ENCODE measurements at regions not wholly inside any gene's neighbourhood (a gene's known extent, or its start where the extent isn't known, plus 50 kb on each side); places are given as distances from the start of the nearest gene placed in this dataset.

- Histone ChIP-seq H3K36me3 (no peaks in the 10 kb centered on the region), H3K4me1 (replicated peaks) (no peaks in the 10 kb centered on the region), H3K4me3 (no peak overlapping the region), H3K27ac (no peak overlapping the region), H3K9me3 (no peaks in the 10 kb centered on the region), H3K27me3 (replicated peaks; ENCODE audit: insufficient read depth) (no peaks in the 10 kb centered on the region)
- intact Hi-C loops (cut with DNase I): no loop called here
- no peak for DNase-seq (ENCODE audit: low spot score)
- TF ChIP-seq POLR2A (IDR thresholded peaks at IDR 0.05): no peak
- TF ChIP-seq POLR2AphosphoS5 (IDR thresholded peaks at IDR 0.05): no peak
- TF ChIP-seq CTCF (IDR thresholded peaks at IDR 0.05): no peak
These were observed 271.0 kb downstream of the EDEM1 start for GRCh38 chr3:5458526-5458925.

DNA sequence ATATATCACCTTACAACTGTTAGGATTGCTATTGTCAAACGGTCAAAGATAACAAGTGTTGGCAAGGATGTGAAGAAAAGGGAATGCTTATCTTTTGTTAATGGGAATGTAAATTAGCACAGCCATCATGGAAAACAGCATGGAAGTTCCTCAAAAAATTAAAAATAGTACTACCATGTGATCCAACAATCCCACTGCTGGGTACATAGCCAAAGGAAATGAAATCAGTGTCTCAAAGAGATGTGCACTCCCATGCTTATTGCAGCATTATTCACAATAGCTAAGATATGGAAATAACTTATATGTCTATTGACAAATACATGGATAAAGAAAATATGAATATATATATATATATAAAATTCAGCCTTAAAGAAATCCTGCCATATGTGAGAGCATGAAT is 274.6 kb downstream of the EDEM1 start:
- Histone ChIP-seq H3K27ac (no peak overlapping the region), H3K36me3 (no peaks in the 10 kb centered on the region), H3K27me3 (replicated peaks; ENCODE audit: insufficient read depth) (no peaks in the 10 kb centered on the region), H3K9me3 (no peaks in the 10 kb centered on the region), H3K4me1 (replicated peaks) (no peaks in the 10 kb centered on the region), H3K4me3 (no peak overlapping the region)
- 26% methylated on average over 1 of the region's 1 CpG for WGBS
- no peak for TF ChIP-seq CTCF (IDR thresholded peaks at IDR 0.05)
- TF ChIP-seq POLR2A (IDR thresholded peaks at IDR 0.05): no peak
- TF ChIP-seq POLR2AphosphoS5 (IDR thresholded peaks at IDR 0.05): no peak
- intact Hi-C loops (cut with DNase I): no loop called here
- no peak for DNase-seq (ENCODE audit: low spot score)

- intact Hi-C loops (cut with DNase I): no loop called here
- Histone ChIP-seq H3K27me3 (replicated peaks; ENCODE audit: insufficient read depth) (no peaks in the 10 kb centered on the region), H3K9me3 (no peaks in the 10 kb centered on the region), H3K4me3 (no peak overlapping the region), H3K4me1 (replicated peaks) (no peaks in the 10 kb centered on the region), H3K27ac (no peak overlapping the region), H3K36me3 (no peaks in the 10 kb centered on the region)
- no peak for TF ChIP-seq POLR2AphosphoS5 (IDR thresholded peaks at IDR 0.05)
- TF ChIP-seq POLR2A (IDR thresholded peaks at IDR 0.05): no peak
- TF ChIP-seq CTCF (IDR thresholded peaks at IDR 0.05): no peak
- no peak for DNase-seq (ENCODE audit: low spot score)
- 23% methylated on average over 3 of the region's 3 CpGs for WGBS
These were observed 276.5 kb downstream of the EDEM1 start for GRCh38 chr3:5463991-5464390.

- TF ChIP-seq CTCF (IDR thresholded peaks at IDR 0.05): no peak
- TF ChIP-seq POLR2AphosphoS5 (IDR thresholded peaks at IDR 0.05): no peak
- TF ChIP-seq POLR2A (IDR thresholded peaks at IDR 0.05): no peak
- Histone ChIP-seq H3K4me3 (no peak overlapping the region), H3K27me3 (replicated peaks; ENCODE audit: insufficient read depth) (no peaks in the 10 kb centered on the region), H3K27ac (no peak overlapping the region), H3K9me3 (no peaks in the 10 kb centered on the region), H3K36me3 (no peaks in the 10 kb centered on the region), H3K4me1 (replicated peaks) (no peaks in the 10 kb centered on the region)
- DNase-seq (ENCODE audit: low spot score): no peak
- intact Hi-C loops (cut with DNase I): no loop called here
- 76% methylated on average over 4 of the region's 4 CpGs for WGBS
These were observed 277.1 kb downstream of the EDEM1 start for GRCh38 chr3:5464649-5465048.

GRCh38 chr3:5465183-5465582 is 277.7 kb downstream of the EDEM1 start:
- Histone ChIP-seq H3K27ac (no peak overlapping the region), H3K4me3 (no peak overlapping the region), H3K27me3 (replicated peaks; ENCODE audit: insufficient read depth) (no peaks in the 10 kb centered on the region), H3K9me3 (no peaks in the 10 kb centered on the region), H3K4me1 (replicated peaks) (no peaks in the 10 kb centered on the region), H3K36me3 (no peaks in the 10 kb centered on the region)
- WGBS: 83% methylated on average over 3 of the region's 3 CpGs
- TF ChIP-seq POLR2A (IDR thresholded peaks at IDR 0.05) (no peak), POLR2AphosphoS5 (IDR thresholded peaks at IDR 0.05) (no peak), CTCF (IDR thresholded peaks at IDR 0.05) (no peak)
- no peak for DNase-seq (ENCODE audit: low spot score)
- intact Hi-C loops (cut with DNase I): no loop called here

All from prostate gland (tissue), 2 donors.